ENCODE measurements at regions not wholly inside any gene's neighbourhood (a gene's known extent, or its start where the extent isn't known, plus 50 kb on each side); places are given as distances from the start of the nearest gene placed in this dataset.

DNA sequence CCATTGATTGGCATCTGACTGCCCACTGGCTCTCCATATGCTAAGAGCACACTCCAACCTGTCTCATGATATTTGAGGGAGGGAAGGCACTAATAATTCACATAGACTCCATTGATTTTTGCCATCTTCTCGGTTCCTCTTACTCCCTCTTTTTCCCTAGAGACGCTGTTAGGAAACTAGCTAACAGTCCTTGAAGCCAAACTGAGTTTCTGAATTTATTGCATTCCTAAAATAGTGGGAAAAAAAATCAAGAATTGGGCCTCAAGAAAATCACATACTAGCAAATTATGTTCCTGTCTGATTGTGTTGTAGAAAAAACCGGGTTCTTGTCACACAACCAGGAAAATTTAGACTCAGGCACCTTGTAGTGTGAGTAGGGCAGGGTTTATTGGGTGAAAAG, 86.4 kb upstream of the SLC7A1 start:
- Mint-ChIP-seq H3K4me3 (no peak overlapping the region), H3K27me3 (peaks cover 6% of the 10 kb centered on the region), H3K36me3 (no peaks in the 10 kb centered on the region), H3K9me3 (no peaks in the 10 kb centered on the region), H3K4me1 (no peaks in the 10 kb centered on the region), H3K27ac (no peak overlapping the region)
- no peak for DNase-seq

DNA sequence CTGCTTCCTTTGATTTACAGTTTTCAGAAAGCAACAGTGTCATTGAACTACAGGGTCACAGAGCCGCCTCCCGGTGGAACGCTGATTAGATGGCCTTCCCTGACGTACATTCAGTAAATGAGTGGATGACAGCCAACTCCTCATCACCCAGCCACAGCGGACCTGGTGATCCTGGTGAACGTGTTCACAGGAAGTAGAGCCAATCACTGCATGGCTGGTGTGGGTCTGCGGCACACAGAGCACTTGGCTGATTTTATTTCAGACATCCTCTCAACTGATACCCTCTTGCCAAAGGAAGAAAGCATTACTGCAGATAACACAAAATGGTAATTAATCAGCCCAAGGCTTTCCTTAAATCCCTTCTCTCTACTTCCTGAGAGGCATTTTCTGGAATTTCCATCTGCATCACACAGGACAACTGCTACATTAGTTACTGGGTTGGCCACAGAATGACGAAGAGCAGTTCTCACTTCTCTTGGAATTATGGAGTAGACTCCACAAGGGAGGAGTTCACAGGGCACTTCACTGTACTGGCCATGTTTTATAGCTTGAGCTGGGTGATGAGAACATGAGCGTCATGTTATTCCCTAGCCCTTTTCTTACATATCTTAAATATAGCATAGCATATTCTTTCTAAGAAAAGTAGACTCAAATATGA, 84.0 kb upstream of the SLC7A1 start:
- H3K9me3 Mint-ChIP-seq, result no peaks in the 10 kb centered on the region
- H3K4me3 Mint-ChIP-seq, result no peak overlapping the region
- no peak overlapping the region for H3K27ac Mint-ChIP-seq
- no peaks in the 10 kb centered on the region for H3K36me3 Mint-ChIP-seq
- H3K27me3 Mint-ChIP-seq, result peaks cover 6% of the 10 kb centered on the region
- no peak for DNase-seq
- no peaks in the 10 kb centered on the region for H3K4me1 Mint-ChIP-seq

DNA sequence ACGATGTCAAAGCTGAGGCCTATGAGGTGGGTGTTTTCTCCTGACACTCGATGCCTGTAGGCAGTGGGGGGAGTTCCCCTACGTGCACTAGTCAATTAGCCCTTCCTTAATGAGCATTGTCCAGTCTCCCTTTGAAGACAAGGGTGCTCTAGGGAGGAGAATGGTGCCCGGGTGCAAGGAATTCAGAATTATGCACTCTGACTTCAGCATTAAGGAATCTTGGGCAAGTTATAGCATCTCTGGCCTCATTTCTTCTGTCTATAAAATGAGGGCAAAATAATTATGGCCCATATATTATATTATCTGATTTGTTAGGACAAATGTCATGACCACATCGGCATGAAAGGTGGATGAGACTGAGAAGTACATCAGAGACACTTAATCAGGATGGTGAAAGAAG, 82.1 kb upstream of the SLC7A1 start:
- no peak for DNase-seq
- Mint-ChIP-seq H3K36me3 (no peaks in the 10 kb centered on the region), H3K27me3 (peaks cover 6% of the 10 kb centered on the region), H3K27ac (no peak overlapping the region), H3K9me3 (peaks cover 2% of the 10 kb centered on the region), H3K4me3 (no peak overlapping the region), H3K4me1 (no peaks in the 10 kb centered on the region)

GRCh38 chr13:29676941-29677452, 81.5 kb upstream of the SLC7A1 start:
- no peak overlapping the region for H3K27ac Mint-ChIP-seq
- no peak overlapping the region for H3K4me3 Mint-ChIP-seq
- H3K27me3 Mint-ChIP-seq, result peaks cover 6% of the 10 kb centered on the region
- H3K4me1 Mint-ChIP-seq, result no peaks in the 10 kb centered on the region
- no peak for DNase-seq
- H3K9me3 Mint-ChIP-seq, result peaks cover 2% of the 10 kb centered on the region
- H3K36me3 Mint-ChIP-seq, result no peaks in the 10 kb centered on the region

DNA sequence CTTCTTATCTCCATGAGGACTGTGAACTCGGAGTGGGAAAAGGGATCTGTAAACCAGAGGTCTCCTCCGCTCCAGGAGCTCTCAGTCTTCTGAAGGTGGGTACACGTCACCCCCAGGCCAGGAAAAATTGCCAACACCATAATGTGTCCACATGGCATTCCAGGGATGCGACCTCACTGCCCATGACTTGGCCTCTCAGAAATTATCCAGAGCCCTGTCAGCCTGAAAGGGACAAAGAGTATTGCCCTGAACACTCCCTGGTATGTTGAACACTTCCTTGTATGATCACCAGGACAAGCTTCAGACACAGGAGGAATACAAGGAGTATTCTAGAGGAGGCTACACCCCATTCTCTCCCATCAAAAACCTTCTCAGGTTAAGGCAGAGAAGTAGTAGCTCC, 81.0 kb upstream of the SLC7A1 start:
- Mint-ChIP-seq H3K9me3 (peaks cover 2% of the 10 kb centered on the region), H3K4me3 (no peak overlapping the region), H3K27ac (no peak overlapping the region), H3K27me3 (peaks cover 3% of the 10 kb centered on the region), H3K36me3 (no peaks in the 10 kb centered on the region), H3K4me1 (no peaks in the 10 kb centered on the region)
- DNase-seq, result no peak

DNA sequence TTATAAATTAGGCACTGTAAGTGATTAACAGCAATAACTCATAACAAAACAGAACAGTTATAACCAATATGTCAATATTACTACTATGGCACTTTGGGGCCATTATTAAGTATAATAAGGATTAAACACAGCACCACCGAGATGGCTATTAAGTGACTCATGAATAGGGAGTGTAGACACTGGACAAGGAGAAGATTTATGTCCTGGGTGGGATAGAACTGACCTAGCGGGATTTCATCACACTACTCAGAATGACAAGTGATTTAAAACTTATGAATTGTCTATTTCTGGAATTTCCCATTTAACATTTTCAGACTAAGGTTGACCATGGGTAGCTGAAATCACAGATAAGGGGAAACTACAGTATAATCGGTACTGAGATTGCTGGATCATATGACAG, 79.0 kb upstream of the SLC7A1 start:
- DNase-seq, result no peak
- H3K27me3 Mint-ChIP-seq, result no peaks in the 10 kb centered on the region
- H3K4me3 Mint-ChIP-seq, result no peak overlapping the region
- no peaks in the 10 kb centered on the region for H3K36me3 Mint-ChIP-seq
- H3K9me3 Mint-ChIP-seq, result peaks cover 2% of the 10 kb centered on the region
- no peak overlapping the region for H3K27ac Mint-ChIP-seq
- H3K4me1 Mint-ChIP-seq, result no peaks in the 10 kb centered on the region

- H3K36me3 Mint-ChIP-seq, result peaks cover 3% of the 10 kb centered on the region
- no peak overlapping the region for H3K27ac Mint-ChIP-seq
- H3K4me3 Mint-ChIP-seq, result no peak overlapping the region
- H3K27me3 Mint-ChIP-seq, result peaks cover 4% of the 10 kb centered on the region
- peaks cover 27% of the 10 kb centered on the region for H3K9me3 Mint-ChIP-seq
- no peak for DNase-seq
- H3K4me1 Mint-ChIP-seq, result no peaks in the 10 kb centered on the region
These were observed 69.1 kb upstream of the SLC7A1 start for GRCh38 chr13:29664591-29664990.

DNA sequence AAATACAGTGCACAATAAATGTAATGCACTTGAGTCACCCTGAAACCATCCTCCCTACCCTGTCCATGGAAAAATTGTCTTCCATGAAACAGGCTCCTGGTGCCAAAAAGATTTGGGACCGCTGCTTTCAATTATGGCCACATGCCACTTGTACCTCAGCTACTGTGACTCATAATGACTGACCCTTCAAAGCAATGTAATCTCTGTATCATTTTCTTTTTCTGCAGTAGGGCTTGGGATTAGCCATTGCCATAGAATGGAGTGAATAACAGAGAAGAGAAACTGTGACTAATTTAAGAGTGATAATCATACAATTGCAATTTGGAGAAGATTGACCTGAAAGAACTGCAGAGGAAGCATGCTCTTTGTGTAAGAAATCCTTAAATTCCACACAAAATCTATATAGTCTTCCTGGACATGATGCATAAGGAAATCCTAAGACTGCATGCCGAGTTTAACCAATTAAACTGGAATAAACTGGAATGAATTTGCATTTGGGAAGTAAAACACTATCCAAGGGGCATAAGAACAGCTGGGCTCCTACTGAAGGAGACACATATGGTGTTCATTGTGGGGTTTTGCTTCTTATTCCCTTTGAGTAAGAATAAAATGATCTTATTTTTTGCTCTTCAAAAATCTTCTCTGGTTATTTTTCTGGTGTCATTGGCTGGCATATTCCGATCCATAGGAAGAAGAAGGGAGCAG, 59.5 kb upstream of the SLC7A1 start:
- peaks cover 6% of the 10 kb centered on the region for H3K9me3 Mint-ChIP-seq
- H3K36me3 Mint-ChIP-seq, result peaks cover 8% of the 10 kb centered on the region
- no peak overlapping the region for H3K27ac Mint-ChIP-seq
- no peaks in the 10 kb centered on the region for H3K4me1 Mint-ChIP-seq
- no peak for DNase-seq
- no peak overlapping the region for H3K4me3 Mint-ChIP-seq
- H3K27me3 Mint-ChIP-seq, result no peaks in the 10 kb centered on the region

GRCh38 chr13:29654384-29654783, 58.9 kb upstream of the SLC7A1 start:
- Mint-ChIP-seq H3K9me3 (peaks cover 2% of the 10 kb centered on the region), H3K27ac (no peak overlapping the region)

GRCh38 chr13:29648760-29649159, 53.3 kb upstream of the SLC7A1 start:
- Mint-ChIP-seq H3K36me3 (peaks cover 8% of the 10 kb centered on the region), H3K4me1 (peaks cover 8% of the 10 kb centered on the region), H3K27ac (no peak overlapping the region), H3K27me3 (no peaks in the 10 kb centered on the region), H3K9me3 (peaks cover 9% of the 10 kb centered on the region), H3K4me3 (peak overlapping the region; percentile 47)
- DNase-seq, result no peak

More at GRCh38 chr13:29654384-29654783, 58.9 kb upstream of the SLC7A1 start:
- no peak for DNase-seq
- no peaks in the 10 kb centered on the region for H3K27me3 Mint-ChIP-seq
- peaks cover 6% of the 10 kb centered on the region for H3K36me3 Mint-ChIP-seq
- no peak overlapping the region for H3K4me3 Mint-ChIP-seq
- H3K4me1 Mint-ChIP-seq, result no peaks in the 10 kb centered on the region
